ENCODE measurements at regions not wholly inside any gene's neighbourhood (a gene's known extent, or its start where the extent isn't known, plus 50 kb on each side); places are given as distances from the start of the nearest gene placed in this dataset.

DNA sequence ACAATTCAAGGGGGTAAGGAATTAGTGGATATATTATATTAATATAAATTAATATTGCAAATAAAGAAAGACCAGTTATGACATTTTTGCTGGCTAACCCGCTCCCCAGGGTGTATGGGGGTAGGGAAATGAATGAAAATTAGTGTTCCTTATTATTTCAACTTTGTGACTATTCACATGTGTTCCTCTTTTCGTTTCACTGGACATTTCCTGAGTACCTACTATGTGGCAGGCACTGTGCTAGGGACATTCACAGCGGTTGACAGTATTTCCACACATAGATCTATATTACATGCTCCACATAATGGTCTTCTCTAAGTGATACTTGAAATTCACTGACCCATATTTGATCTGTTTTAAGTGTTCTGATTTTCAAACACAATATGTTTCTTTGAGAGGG lies 129.8 kb upstream of the USP15 start:
- no peak for TF ChIP-seq POLR2AphosphoS5 (IDR thresholded peaks at IDR 0.05; ENCODE audit: low read depth, low read length)
- TF ChIP-seq POLR2A (IDR thresholded peaks at IDR 0.05; ENCODE audit: low read depth, low read length): no peak
- TF ChIP-seq PAX5 (IDR thresholded peaks at IDR 0.05; ENCODE audit: insufficient read depth, low read length, severe bottlenecking): no peak
